ENCODE measurements at regions not wholly inside any gene's neighbourhood (a gene's known extent, or its start where the extent isn't known, plus 50 kb on each side); places are given as distances from the start of the nearest gene placed in this dataset.

GRCh38 chr13:102947745-102948405, 102.0 kb downstream of the ERCC5 start:
- Histone ChIP-seq H2BK120ac (replicated peaks; ENCODE audit: low read depth, low read length) (no peak overlapping the region), H3K4me1 (replicated peaks in 1 of 4; ENCODE audit: control insufficient read depth in 3 of 4, insufficient read depth in 4 of 4, low read length in 3 of 4) (no peaks in the 10 kb centered on the region), H3K4me2 (ENCODE audit: insufficient read depth in 1 of 2, low read depth in 2 of 2, low read length in 2 of 2) (no peak overlapping the region), H3K27ac (ENCODE audit: low read depth, low read length) (no peak overlapping the region), H2BK15ac (ENCODE audit: low read length) (no peak overlapping the region), H2BK12ac (ENCODE audit: low read depth, low read length) (no peak overlapping the region), H3K14ac (ENCODE audit: insufficient read length) (no peak overlapping the region), H3K9me3 (ENCODE audit: insufficient read depth in 2 of 2, low read depth in 1 of 2, low read length in 1 of 2) (no peaks in the 10 kb centered on the region), H4K20me1 (replicated peaks in 1 of 2; ENCODE audit: control insufficient read depth in 1 of 2, insufficient read depth in 2 of 2, low read length in 2 of 2) (no peaks in the 10 kb centered on the region), H3K23ac (ENCODE audit: insufficient read length) (no peak overlapping the region), H2AK5ac (ENCODE audit: low read depth, low read length) (no peak overlapping the region), H3K23me2 (ENCODE audit: low read depth, low read length) (no peaks in the 10 kb centered on the region), H3K4ac (replicated peaks; ENCODE audit: insufficient read length, low read depth, low read length) (no peak overlapping the region), H3K18ac (ENCODE audit: extremely low read depth, low read length) (no peak overlapping the region), H2BK20ac (ENCODE audit: low read length) (no peak overlapping the region), H2BK5ac (ENCODE audit: low read depth, low read length) (no peak overlapping the region), H3K4me3 (ENCODE audit: extremely low read depth in 1 of 4, insufficient read depth in 2 of 4, low read depth in 3 of 4, low read length in 4 of 4) (no peak overlapping the region), H4K91ac (replicated peaks; ENCODE audit: insufficient read length, low read length) (no peak overlapping the region), H3K79me2 (ENCODE audit: control insufficient read depth in 1 of 2, insufficient read depth in 2 of 2, low read length in 2 of 2) (no peaks in the 10 kb centered on the region), H3K9ac (replicated peaks in 1 of 4; ENCODE audit: extremely low read depth in 1 of 4, low read depth in 3 of 4, low read length in 3 of 4) (no peak overlapping the region), H3K56ac (replicated peaks; ENCODE audit: insufficient read length, low read depth, low read length) (no peak overlapping the region), H2AFZ (ENCODE audit: low read length) (no peak overlapping the region), H4K8ac (ENCODE audit: extremely low read depth, insufficient read depth, low read length) (no peak overlapping the region), H3K79me1 (ENCODE audit: low read depth, low read length) (no peaks in the 10 kb centered on the region), H3K36me3 (ENCODE audit: control insufficient read depth in 2 of 4, insufficient read depth in 4 of 4, low read length in 3 of 4) (no peaks in the 10 kb centered on the region), H3K27me3 (replicated peaks in 1 of 4; ENCODE audit: control insufficient read depth in 3 of 4, extremely low read depth in 1 of 4, insufficient read depth in 3 of 4, low read length in 3 of 4) (peaks cover 0 to 1% (median 0%) of the 10 kb centered on the region in 4 experiments; a peak in 1 of 7 replicates), H4K5ac (ENCODE audit: insufficient read length, low read depth, low read length) (no peak overlapping the region)
- TF ChIP-seq JUN (IDR thresholded peaks at IDR 0.05; ENCODE audit: low read depth, low read length) (no peak), RAD21 (IDR thresholded peaks at IDR 0.05 in 1 of 2, conservative IDR thresholded peaks at IDR 0.05 in 1 of 2; ENCODE audit: low read depth in 2 of 2, low read length in 2 of 2) (peak in 1 of 2 experiments; percentile 7; a peak in 1 of 4 replicates)
- no peak for DNase-seq (ENCODE audit: low read depth in 1 of 2, low spot score in 2 of 2)
- FAIRE-seq: no peak
- ChIA-PET CTCF (ENCODE audit: partially characterized antibody) (interaction anchor here (1.0 kb wide), 1 partner anchor 14 kb away, joined by 4 read pairs; no protein-coding TSS in a partner anchor), POLR2A (ENCODE audit: partially characterized antibody) (no interaction called here)
- 95% methylated on average over 8 of the region's 8 CpGs; no CpG with 5 or more reads in 1 of the 2 experiments for WGBS, 2 experiments (ENCODE audit: extremely low coverage in 1 of 2, insufficient coverage in 1 of 2, insufficient read length in 1 of 2, insufficient replicate concordance in 2 of 2, low coverage in 1 of 2, low lambda C conversion rate in 2 of 2, missing lambda C conversion rate in 1 of 2)

All from H1 (cell line).